SK-N-SH treated with all-trans-retinoic acid at 6 μM for 48 hours (cell line): ENCODE measurements at regions not wholly inside any gene's neighbourhood (a gene's known extent, or its start where the extent isn't known, plus 50 kb on each side); places are given as distances from the start of the nearest gene placed in this dataset.

Experiments used
- ARNTL ChIP-seq: fragments of 450-650 bp; formaldehyde crosslinking; IDR thresholded peaks from 2 replicates; pipeline ENCODE4 v1.5.0; 2020; ENCODE audit warnings: low read depth, mild to moderate bottlenecking, moderate library complexity, borderline replicate concordance
- CREB5 ChIP-seq: fragments of 250-450 bp; sonication (Bioruptor Pico); IDR thresholded peaks from 2 replicates; pipeline ENCODE4 v1.5.1; 2020; ENCODE audit warnings: low read depth, mild to moderate bottlenecking, moderate library complexity
- CSRNP3 ChIP-seq: fragments of 250-450 bp; sonication (Bioruptor Pico); IDR thresholded peaks from 2 replicates; pipeline ENCODE4 v1.5.1; 2021; ENCODE audit warnings: mild to moderate bottlenecking, moderate library complexity
- PATZ1 ChIP-seq: fragments of 250-450 bp; sonication (Bioruptor Pico); IDR thresholded peaks from 2 replicates; pipeline ENCODE4 v1.8.0; 2020; ENCODE audit warnings: mild to moderate bottlenecking, moderate library complexity, borderline replicate concordance
- PPARA ChIP-seq: fragments of 250-450 bp; sonication (Bioruptor Pico); IDR thresholded peaks from 2 replicates; pipeline ENCODE4 v1.5.0; 2020; ENCODE audit warnings: mild to moderate bottlenecking, borderline replicate concordance
- TCF4 ChIP-seq: fragments of 250-450 bp; sonication (Bioruptor Pico); IDR thresholded peaks from 2 replicates; pipeline ENCODE4 v1.8.0; 2021; ENCODE audit warnings: mild to moderate bottlenecking, moderate library complexity, borderline replicate concordance
- TSHZ2 ChIP-seq: fragments of 250-450 bp; sonication (Bioruptor Pico); IDR thresholded peaks from 2 replicates; pipeline ENCODE4 v1.5.0; 2020; ENCODE audit warnings: mild to moderate bottlenecking, moderate library complexity
- ZFP3 ChIP-seq: fragments of 250-450 bp; sonication (Bioruptor Pico); IDR thresholded peaks from 2 replicates; pipeline ENCODE4 v1.5.0; 2020; ENCODE audit warnings: mild to moderate bottlenecking, moderate library complexity
- ZFP30 ChIP-seq: fragments of 450-650 bp; formaldehyde crosslinking; IDR thresholded peaks from 2 replicates; pipeline ENCODE4 v1.5.0; 2022; ENCODE audit warnings: mild to moderate bottlenecking, moderate library complexity

GRCh38 chr4:162838671-162839070 is 328.0 kb downstream of the NAF1 start:
- TF ChIP-seq ZFP3 (CRISPR knock-in tag) (no peak), PPARA (CRISPR knock-in tag) (no peak), TSHZ2 (CRISPR knock-in tag) (no peak), PATZ1 (CRISPR knock-in tag) (no peak), ZFP30 (CRISPR knock-in tag) (no peak), TCF4 (no peak), ARNTL (CRISPR knock-in tag) (no peak), CSRNP3 (CRISPR knock-in tag) (no peak), CREB5 (CRISPR knock-in tag) (no peak)
